H9 (cell line): ENCODE measurements at regions not wholly inside any gene's neighbourhood (a gene's known extent, or its start where the extent isn't known, plus 50 kb on each side); places are given as distances from the start of the nearest gene placed in this dataset.

Source experiments
- DNase-seq: peaks from one replicate; pipeline ENCODE4 v3.0.0-alpha.2; 2017
- H2AFZ ChIP-seq: one replicate; pipeline ENCODE4 v1.6.1; 2013; ENCODE audit warnings: mild to moderate bottlenecking, low read length, control low read depth, moderate library complexity
- H2AK5ac ChIP-seq: 2 replicates; pipeline ENCODE4 v1.6.1; 2013; ENCODE audit warnings: low read length, control low read depth, mixed read lengths; ENCODE audit not compliant: insufficient read length
- H2BK120ac ChIP-seq: one replicate; pipeline ENCODE4 v1.6.1; 2013; ENCODE audit warnings: low read depth, mild to moderate bottlenecking, low read length, control low read depth, inconsistent platforms; ENCODE audit not compliant: poor library complexity, severe bottlenecking
- H2BK12ac ChIP-seq: 2 replicates; pipeline ENCODE4 v1.6.1; 2013; ENCODE audit warnings: low read length, control low read depth, mixed read lengths, low read depth; ENCODE audit not compliant: insufficient read length
- H2BK15ac ChIP-seq: 2 replicates; pipeline ENCODE4 v1.6.1; 2013; ENCODE audit warnings: low read depth, low read length, control low read depth
- H2BK20ac ChIP-seq: one replicate; pipeline ENCODE4 v1.6.1; 2013; ENCODE audit warnings: low read depth, mild to moderate bottlenecking, low read length, control low read depth, inconsistent platforms; ENCODE audit not compliant: poor library complexity, severe bottlenecking
- H2BK5ac ChIP-seq: 2 replicates; pipeline ENCODE4 v1.6.1; 2013; ENCODE audit warnings: low read length, control low read depth, mixed read lengths; ENCODE audit not compliant: insufficient read length
- H3K14ac ChIP-seq: 2 replicates; pipeline ENCODE4 v1.6.1; 2013; ENCODE audit warnings: low read length, control low read depth; ENCODE audit not compliant: insufficient read depth
- H3K18ac ChIP-seq: 2 replicates; pipeline ENCODE4 v1.6.1; 2013; ENCODE audit warnings: low read depth, mild to moderate bottlenecking, mixed read lengths, low read length, control low read depth; ENCODE audit not compliant: insufficient read length
- H3K23ac ChIP-seq: 2 replicates; pipeline ENCODE4 v1.6.1; 2013; ENCODE audit warnings: low read length, control low read depth, mixed read lengths, low read depth; ENCODE audit not compliant: insufficient read length
- H3K23me2 ChIP-seq: 2 replicates; pipeline ENCODE4 v1.6.1; 2013; ENCODE audit warnings: low read depth, mild to moderate bottlenecking, mixed read lengths, low read length, control low read depth; ENCODE audit not compliant: insufficient read length, poor library complexity, severe bottlenecking
- H3K27ac ChIP-seq: 2 replicates; pipeline ENCODE4 v1.5.1; 2013; ENCODE audit warnings: low read length, control low read depth, mixed read lengths, low read depth; ENCODE audit not compliant: insufficient read length
- H3K27me3 ChIP-seq: 2 replicates; pipeline ENCODE4 v1.6.1; 2013; ENCODE audit warnings: low read length, control low read depth, inconsistent platforms; ENCODE audit not compliant: insufficient read depth
- H3K4ac ChIP-seq: 2 replicates; pipeline ENCODE4 v1.6.1; 2013; ENCODE audit warnings: low read depth, mild to moderate bottlenecking, control low read depth, inconsistent platforms, low read length, moderate library complexity
- H3K4me1 ChIP-seq: 2 replicates; pipeline ENCODE4 v1.6.1; 2013; ENCODE audit warnings: low read length, control low read depth, inconsistent platforms; ENCODE audit not compliant: insufficient read depth
- H3K4me2 ChIP-seq: 2 replicates; pipeline ENCODE4 v1.6.1; 2013; ENCODE audit warnings: low read length, control low read depth, mixed read lengths; ENCODE audit not compliant: insufficient read length, insufficient read depth
- H3K56ac ChIP-seq: 2 replicates; pipeline ENCODE4 v1.6.1; 2013; ENCODE audit warnings: low read depth, mild to moderate bottlenecking, mixed read lengths, low read length, control low read depth; ENCODE audit not compliant: insufficient read length
- H3K79me1 ChIP-seq: 2 replicates; pipeline ENCODE4 v1.6.1; 2013; ENCODE audit warnings: low read depth, mild to moderate bottlenecking, moderate library complexity, low read length, control low read depth, inconsistent platforms; ENCODE audit not compliant: insufficient read depth, poor library complexity, severe bottlenecking
- H3K79me2 ChIP-seq: 2 replicates; pipeline ENCODE4 v1.6.1; 2013; ENCODE audit warnings: low read length, control low read depth, inconsistent platforms; ENCODE audit not compliant: insufficient read depth
- H3K9ac ChIP-seq: 2 replicates; pipeline ENCODE4 v1.6.1; 2013; ENCODE audit warnings: low read length, control low read depth, mixed read lengths; ENCODE audit not compliant: insufficient read length; ENCODE audit errors: extremely low read depth
- H3K9me3 ChIP-seq: one replicate; pipeline ENCODE4 v1.6.1; 2013; ENCODE audit warnings: low read depth, low read length, inconsistent platforms; ENCODE audit not compliant: control insufficient read depth
- H3T11ph ChIP-seq: one replicate; pipeline ENCODE4 v1.6.1; 2013; ENCODE audit warnings: mild to moderate bottlenecking, low read length, control low read depth, inconsistent platforms
- H4K20me1 ChIP-seq: one replicate; pipeline ENCODE4 v1.6.1; 2013; ENCODE audit not compliant: control insufficient read depth, insufficient read length, insufficient read depth
- H4K5ac ChIP-seq: 2 replicates; pipeline ENCODE4 v1.6.1; 2013; ENCODE audit warnings: low read depth, mild to moderate bottlenecking, mixed read lengths, low read length, control low read depth; ENCODE audit not compliant: insufficient read length
- H4K8ac ChIP-seq: replicated peaks from 2 replicates; pipeline ENCODE4 v1.6.1; 2013; ENCODE audit warnings: low read length, control low read depth, mixed read lengths, low read depth; ENCODE audit not compliant: insufficient read length
- H4K91ac ChIP-seq: 2 replicates; pipeline ENCODE4 v1.6.1; 2013; ENCODE audit warnings: low read depth, mild to moderate bottlenecking, moderate library complexity, mixed read lengths, low read length, control low read depth; ENCODE audit not compliant: insufficient read length
- H3K27ac Mint-ChIP-seq, 3 experiments: 2 replicates in 2 of 3; 3 replicates in 1 of 3; pipeline ENCODE4 v1.8.0; 2020 to 2021; ENCODE audit warnings: mixed read lengths in 3 of 3, mild to moderate bottlenecking in 1 of 3, moderate library complexity in 1 of 3
- H3K27me3 Mint-ChIP-seq: 2 replicates; pipeline ENCODE4 v1.8.0; 2021; ENCODE audit warnings: low read depth, mild to moderate bottlenecking, moderate library complexity, mixed read lengths
- H3K36me3 Mint-ChIP-seq, 3 experiments: 2 replicates in 2 of 3; 3 replicates in 1 of 3; pipeline ENCODE4 v1.8.0; 2020 to 2021; ENCODE audit warnings: low read depth in 3 of 3, mixed read lengths in 3 of 3; ENCODE audit not compliant: insufficient read depth in 1 of 3
- H3K4me1 Mint-ChIP-seq, 2 experiments: 2 replicates each; pipeline ENCODE4 v1.8.0; 2020; ENCODE audit warnings: mixed read lengths in 2 of 2
- H3K4me3 Mint-ChIP-seq, 2 experiments: 2 replicates in 1 of 2; 3 replicates in 1 of 2; pipeline ENCODE4 v1.8.0; 2020 to 2021; ENCODE audit warnings: mild to moderate bottlenecking in 2 of 2, mixed read lengths in 2 of 2, moderate library complexity in 1 of 2
- H3K9me3 Mint-ChIP-seq, 2 experiments: 2 replicates in 1 of 2; 3 replicates in 1 of 2; pipeline ENCODE4 v1.8.0; 2020; ENCODE audit warnings: mild to moderate bottlenecking in 2 of 2, mixed read lengths in 2 of 2, moderate library complexity in 1 of 2
- CTCF ChIP-seq: fragments of 200-600 bp; sonication (generic); conservative IDR thresholded peaks from 3 replicates; pipeline ENCODE4 v1.8.0; 2021; ENCODE audit warnings: antibody characterized with exemption, mild to moderate bottlenecking
- WGBS: extraction: QIAGEN DNeasy Blood & Tissue Kit; methylation state at CpG from one replicate; pipeline ENCODE4 v1.1.7; 2013; ENCODE audit warnings: missing lambda C conversion rate, low lambda C conversion rate, mixed read lengths; ENCODE audit not compliant: insufficient read length; ENCODE audit errors: extremely low coverage; 5-methylcytosine and 5-hydroxymethylcytosine counted together

GRCh38 chr2:211113334-211114175, 557.2 kb downstream of the CPS1 start:
- Histone ChIP-seq H3K27ac (no peak overlapping the region), H2BK15ac (no peak overlapping the region), H4K8ac (no peak overlapping the region), H3T11ph (no peak overlapping the region), H4K5ac (no peak overlapping the region), H2BK20ac (no peak overlapping the region), H3K4me2 (no peak overlapping the region), H3K79me1 (no peaks in the 10 kb centered on the region), H3K79me2 (no peaks in the 10 kb centered on the region), H4K91ac (no peak overlapping the region), H3K9ac (no peak overlapping the region), H3K18ac (no peak overlapping the region), H3K9me3 (no peaks in the 10 kb centered on the region), H3K4me1 (no peaks in the 10 kb centered on the region), H3K14ac (no peak overlapping the region), H3K4ac (no peak overlapping the region), H2BK5ac (no peak overlapping the region), H3K23ac (no peak overlapping the region), H2AK5ac (no peak overlapping the region), H4K20me1 (no peaks in the 10 kb centered on the region), H2BK12ac (no peak overlapping the region), H3K23me2 (no peaks in the 10 kb centered on the region), H2AFZ (no peak overlapping the region), H2BK120ac (no peak overlapping the region), H3K56ac (no peak overlapping the region), H3K27me3 (no peaks in the 10 kb centered on the region)
- DNase-seq = no peak
- peaks cover 0 to 3% of the 10 kb centered on the region in 2 experiments; a peak in 3 of 4 replicates for H3K4me1 Mint-ChIP-seq
- no peaks in the 10 kb centered on the region for H3K36me3 Mint-ChIP-seq
- no CpG with 5 or more reads among the region's 3 CpGs for WGBS
- H3K9me3 Mint-ChIP-seq = no peaks in the 10 kb centered on the region
- H3K27ac Mint-ChIP-seq = no peak overlapping the region
- no peak for TF ChIP-seq CTCF
- H3K27me3 Mint-ChIP-seq = no peaks in the 10 kb centered on the region
- H3K4me3 Mint-ChIP-seq = no peak overlapping the region
